HG03039 (cell line): ENCODE measurements at regions not wholly inside any gene's neighbourhood (a gene's known extent, or its start where the extent isn't known, plus 50 kb on each side); places are given as distances from the start of the nearest gene placed in this dataset.

Experiments used
- ATAC-seq: cut with Tn5 transposase; IDR thresholded peaks from one replicate; pipeline ENCODE4 v1.9.1; 2021; ENCODE audit warnings: mild to moderate bottlenecking, moderate library complexity; ENCODE audit not compliant: unreplicated experiment

DNA sequence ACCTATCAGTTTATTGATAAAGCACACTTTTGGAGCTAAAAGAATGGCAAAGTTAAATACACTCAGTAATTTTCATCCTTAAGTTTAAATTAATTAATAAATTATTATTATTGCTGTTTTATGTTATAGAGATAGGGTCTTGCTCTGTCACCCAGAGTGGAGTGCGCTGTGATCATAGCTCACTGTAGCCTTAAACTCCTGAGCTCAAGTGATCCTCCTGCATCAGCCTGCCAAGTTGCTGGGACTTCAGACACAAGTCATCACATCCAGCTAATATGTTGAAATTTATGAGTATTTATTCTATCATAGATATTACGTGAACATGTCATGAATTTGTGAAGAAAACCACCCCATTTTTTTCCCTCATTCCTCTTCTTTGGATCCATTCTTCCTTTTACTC lies 64.2 kb downstream of the GJA1 start:
- ATAC-seq, result no peak

DNA sequence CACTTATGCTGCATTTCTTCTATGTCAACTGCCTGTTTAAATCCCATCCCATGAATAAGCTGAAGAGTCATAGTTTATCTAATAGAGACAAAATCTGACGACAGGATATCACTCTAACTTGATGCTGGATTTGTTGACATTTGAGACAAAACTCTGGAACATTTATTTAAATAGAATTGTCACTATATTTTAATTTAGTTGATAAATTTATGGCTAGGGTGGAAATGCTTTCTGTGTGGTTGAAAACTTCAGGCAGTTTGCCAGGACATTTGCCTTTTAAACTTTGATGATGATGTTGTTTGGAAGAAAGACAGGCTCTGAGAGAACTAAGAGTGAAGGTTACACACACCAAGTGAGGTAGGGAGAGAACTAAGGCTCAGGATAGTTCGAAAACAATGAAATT lies 68.1 kb downstream of the GJA1 start:
- no peak for ATAC-seq

DNA sequence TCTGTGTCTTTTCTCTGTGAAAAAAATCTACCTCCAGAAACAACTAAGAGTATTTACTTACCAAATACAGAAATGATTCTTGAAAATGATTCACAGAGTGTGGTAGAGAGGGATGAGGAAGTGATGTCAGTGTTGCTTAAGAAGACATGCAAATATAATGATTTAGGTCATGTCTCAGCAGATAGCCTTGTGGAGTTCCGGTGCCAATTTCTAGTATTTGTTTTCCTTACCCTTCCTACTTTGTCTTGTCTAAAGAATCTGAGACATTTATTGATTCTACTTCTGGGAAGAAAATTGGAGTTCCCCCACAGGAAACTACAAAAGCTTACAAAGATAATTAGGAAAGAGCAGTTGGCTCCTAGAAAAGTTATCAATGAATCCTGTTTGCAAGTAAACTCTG lies 68.8 kb downstream of the GJA1 start:
- ATAC-seq, result no peak

DNA sequence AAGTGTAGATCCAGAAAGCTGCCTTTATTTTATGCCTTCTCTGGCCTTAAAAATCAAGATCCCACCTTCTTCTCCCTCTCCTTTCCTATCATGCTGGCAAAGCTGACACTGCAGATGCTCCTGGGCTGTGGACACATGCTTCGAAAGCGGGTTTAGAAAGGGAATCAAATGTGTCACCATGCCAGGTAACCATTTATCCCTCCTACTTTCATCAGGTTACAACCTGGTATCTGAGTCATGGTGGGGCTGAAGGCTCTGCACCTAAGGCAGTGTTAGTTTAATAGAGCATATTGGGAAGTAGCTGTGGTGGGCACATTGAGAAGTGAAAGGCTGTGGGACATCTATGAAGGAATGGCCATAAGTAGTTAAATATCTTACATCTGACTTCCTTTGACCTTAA lies 69.8 kb downstream of the GJA1 start:
- no peak for ATAC-seq

DNA sequence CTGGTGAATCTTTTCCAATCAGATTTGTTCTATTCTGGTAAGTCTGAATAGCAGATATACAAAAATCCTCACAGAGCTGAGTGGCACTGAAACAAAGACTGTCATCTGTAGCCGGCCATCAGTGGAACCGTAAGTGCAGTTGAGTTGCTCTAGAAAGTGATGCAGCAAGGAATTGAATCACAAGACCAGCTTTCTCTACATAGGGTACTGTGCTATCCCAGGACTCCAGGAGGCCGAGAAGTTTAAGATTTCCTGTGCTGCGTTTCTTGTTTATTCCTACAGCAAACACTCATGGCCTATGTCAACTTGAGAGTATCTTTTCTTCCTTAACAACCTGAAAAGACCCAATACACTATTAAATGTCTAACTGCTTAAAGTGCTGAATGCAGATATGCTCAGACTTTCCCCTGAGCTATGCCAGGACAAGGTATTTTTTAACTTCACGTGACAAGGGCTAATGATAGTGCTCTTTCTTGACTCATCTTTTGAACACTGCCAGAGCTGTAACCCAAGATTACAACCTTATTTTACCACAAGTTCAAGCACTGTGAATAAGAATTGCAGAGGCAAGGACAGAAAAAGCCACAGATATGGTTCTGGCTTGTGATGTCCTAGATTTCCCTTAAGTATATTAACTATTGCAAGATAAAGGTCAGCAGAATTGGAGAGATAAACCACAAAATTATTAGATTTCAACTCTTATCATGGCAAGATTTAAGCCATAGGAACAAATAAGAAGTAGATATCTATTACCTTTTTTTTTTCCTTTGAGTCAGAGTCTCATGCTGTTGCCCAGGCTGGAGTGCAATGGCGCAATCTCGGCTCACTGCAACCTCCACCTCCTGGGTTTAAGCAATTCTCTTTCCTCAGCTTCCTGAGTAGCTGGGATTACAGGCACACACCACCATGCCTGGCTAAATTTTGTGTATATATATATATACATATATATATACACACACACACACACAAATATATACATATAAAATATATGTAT lies 71.6 kb downstream of the GJA1 start:
- ATAC-seq, result no peak

DNA sequence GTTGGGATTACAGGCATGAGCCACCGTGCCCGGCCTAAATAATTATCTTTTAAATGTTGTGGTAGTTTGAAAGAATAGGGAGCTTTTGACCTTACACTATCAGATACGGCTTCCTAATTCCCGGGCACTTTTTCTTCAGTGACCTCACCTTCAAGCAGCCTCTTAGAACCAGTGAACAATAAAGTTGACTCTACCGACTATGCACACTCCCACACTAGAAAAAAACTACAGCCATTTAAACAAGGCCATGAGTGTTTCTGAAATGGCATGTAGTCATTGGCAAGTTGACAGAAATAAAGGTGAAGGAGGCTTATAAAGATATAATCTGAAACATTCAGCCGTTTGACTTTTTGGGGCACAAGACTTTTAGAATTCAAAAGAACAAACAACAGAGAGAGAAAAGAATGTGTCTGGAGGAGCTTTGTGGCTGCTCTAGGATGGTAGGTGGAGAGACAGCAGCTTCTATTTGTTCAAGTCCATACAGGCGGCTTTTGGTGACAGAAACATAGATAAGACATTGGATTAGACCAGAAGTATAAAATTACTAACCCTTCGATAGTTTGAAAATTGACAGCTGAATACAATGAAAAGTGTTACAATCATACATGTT lies 75.2 kb downstream of the GJA1 start:
- no peak for ATAC-seq

DNA sequence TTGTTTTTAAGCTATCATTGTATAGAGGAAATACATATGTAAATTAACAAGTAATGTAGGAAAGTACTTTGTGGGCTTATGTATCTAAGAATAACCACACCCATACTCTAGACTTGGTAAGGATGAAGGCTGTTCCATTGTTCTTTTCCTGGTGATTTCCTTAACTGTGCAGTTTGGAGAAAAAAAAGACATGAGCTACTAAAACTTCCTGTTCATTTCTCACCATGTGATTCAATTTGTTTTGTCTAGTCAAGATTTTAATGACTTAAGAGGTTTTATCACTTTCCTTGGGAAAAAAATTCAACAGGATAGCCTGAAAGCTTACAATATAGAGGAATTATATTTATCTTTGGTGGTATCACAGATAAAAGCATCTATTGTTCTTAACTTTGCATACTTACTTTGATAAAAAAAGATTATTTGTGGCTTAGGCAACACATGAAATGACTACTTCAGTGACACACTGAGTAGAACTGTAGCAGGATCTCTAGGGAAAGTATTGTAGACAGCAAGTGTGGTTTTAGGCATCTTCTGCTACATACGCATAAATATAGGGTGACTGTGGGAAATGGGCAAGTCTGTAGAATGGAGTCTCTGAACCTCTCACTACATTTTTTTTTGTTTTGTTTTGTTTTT lies 80.3 kb downstream of the GJA1 start:
- no peak for ATAC-seq

DNA sequence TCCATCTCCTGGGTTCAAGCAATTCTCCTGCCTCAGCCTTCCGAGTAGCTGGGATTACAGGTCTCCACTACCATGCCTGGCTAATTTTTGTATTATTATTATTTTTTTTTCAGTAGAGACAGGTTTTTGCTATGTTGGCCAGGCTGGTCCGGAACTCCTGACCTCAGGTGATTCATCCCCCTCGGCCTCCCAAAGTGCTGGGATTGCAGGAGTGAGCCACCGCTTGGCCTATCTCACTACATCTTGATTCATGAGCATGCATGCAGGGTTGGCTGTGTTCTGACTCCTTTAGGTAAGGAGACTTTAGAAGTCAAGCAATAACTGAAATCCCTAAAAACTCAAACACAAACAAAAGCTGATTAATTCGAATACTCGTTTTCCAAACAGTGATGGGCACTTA lies 80.9 kb downstream of the GJA1 start:
- ATAC-seq, result no peak

DNA sequence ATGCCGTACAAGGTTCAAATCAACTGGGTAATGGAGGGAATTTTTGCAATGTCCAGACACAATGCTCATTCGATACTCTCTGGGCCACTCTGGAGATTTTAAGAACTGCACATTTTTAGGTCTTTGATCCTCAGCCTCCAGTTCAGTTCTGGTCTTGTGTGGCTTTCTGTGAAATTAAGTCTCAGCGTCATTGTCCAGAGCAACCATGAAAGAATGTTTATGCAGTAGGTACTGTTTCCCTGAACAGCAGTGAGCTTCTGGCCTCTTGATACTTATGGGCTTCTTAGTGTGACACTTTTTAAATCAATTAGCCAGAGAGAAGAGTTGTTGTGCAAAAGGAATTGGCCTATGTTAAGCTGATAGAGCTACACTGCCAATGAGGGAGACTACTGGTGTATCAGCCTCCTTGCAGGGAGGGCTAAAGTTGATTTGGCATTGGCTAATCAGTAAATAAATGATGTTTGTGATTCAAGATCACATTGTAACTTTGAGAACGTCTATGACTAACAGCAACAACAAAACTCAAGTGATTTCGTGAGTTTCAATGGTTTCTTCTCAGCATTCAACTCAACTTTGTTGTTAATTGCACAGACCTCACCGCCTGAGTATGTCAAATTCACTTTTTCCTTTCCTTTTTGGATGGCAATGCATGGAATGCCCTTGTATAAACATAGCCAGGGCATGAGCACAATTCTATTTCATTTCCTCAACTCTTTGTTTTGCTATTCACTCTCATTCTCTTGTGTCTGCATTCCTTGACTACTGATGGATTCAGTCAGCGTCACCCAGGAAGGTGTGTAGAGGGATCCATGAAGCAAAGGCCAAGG lies 85.1 kb downstream of the GJA1 start:
- no peak for ATAC-seq

DNA sequence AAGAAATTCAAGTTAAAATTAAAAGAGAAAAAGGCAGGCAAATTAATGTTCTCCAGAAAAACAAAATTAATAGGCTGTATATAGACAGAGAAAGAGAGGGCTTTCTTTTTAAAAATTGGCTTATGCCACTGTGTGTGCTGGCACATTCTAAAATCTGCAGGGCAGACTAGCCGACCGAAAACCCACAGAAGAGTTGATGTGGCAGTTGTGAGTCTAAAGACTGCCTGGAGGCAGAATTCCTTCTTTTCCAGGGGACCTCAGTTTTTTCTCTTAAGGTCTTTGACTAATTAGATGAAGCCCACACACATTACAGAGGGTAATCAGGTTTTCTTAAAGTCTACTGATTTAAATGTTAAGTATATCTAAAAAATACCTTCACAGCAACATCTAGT lies 85.7 kb downstream of the GJA1 start:
- no peak for ATAC-seq

DNA sequence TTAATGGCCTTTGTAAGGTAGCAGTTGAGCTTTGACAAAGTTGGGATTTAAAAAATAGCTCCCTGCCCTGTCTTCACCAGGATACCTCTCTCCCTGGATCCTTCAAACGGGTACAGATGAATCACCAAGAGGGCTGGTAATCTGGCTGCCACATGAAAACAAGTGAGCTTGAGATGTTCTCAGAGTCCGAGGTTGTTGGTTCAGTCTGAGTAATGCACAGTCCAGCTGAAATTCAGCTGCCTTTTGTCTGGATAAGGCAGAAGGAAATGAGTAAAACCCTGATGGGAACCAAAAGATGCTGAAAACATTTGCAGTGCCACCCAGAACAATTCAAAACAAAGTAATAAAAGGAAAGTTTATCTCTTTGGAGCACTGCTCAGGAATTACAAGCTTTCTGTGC lies 86.8 kb downstream of the GJA1 start:
- no peak for ATAC-seq

DNA sequence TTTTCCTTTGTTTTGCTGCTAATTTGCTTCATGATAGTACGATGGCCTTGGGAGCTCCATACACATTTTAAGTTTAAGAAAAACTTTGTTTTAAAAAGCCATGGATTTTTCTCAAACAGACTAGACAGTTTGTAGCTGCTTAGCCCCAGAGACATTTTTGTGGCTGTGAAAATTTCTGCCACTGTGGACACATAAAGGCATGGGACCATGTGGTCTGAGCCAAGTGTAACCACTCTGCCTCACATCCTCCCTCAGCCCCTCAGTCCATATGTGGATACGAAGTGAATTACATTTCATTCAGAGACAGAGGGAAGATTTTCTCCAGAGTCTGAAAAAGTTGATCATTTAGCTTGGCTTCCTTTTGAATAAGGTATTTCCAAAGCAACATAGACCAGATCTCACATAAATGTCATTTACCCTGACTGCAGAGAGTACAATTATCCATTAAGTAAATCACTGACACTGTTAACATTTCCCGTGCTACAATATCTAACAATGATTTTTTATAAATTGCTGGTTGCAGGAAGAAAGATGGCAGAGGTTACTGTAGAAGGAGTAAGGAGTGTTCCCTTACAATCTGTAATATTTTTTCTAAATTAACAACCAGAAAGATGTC lies 87.4 kb downstream of the GJA1 start:
- ATAC-seq, result no peak

DNA sequence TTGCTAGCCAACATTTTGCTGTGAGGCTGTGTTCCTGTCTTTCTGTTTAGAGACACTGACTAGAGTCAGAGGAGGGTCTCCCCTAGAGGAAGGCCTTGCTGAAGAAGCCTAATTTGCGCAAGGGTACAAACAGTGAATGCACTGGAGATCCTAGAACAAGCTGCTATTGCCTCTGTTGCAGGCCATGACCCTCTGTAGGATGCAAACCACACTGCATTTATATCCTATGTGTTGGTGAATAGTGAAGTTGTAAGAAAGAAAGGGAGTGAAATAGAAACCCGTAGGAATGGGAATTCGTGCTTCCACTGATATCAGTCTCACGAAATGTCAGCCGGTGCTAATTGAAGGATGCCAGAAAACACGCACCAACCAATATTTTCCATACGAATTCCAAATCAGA lies 88.2 kb downstream of the GJA1 start:
- no peak for ATAC-seq

DNA sequence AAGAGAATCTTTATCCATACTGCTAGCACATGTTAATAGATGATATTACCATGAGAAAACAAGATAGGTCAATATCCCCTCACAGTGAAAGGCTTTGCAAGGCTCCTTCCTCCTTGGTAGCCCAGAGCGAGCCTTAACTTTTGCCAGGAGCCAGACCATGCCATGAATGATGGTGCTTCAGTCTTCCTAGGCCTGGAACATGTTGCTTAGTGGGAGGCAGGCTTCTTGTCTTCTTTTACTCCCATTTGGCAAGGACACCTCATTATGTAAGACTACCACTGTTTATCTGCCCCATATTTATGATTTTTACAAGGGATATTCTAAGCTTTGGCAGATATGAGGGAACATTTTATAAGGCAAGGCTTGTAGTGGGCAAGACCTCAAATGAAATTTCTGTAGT lies 90.8 kb downstream of the GJA1 start:
- ATAC-seq, result no peak

DNA sequence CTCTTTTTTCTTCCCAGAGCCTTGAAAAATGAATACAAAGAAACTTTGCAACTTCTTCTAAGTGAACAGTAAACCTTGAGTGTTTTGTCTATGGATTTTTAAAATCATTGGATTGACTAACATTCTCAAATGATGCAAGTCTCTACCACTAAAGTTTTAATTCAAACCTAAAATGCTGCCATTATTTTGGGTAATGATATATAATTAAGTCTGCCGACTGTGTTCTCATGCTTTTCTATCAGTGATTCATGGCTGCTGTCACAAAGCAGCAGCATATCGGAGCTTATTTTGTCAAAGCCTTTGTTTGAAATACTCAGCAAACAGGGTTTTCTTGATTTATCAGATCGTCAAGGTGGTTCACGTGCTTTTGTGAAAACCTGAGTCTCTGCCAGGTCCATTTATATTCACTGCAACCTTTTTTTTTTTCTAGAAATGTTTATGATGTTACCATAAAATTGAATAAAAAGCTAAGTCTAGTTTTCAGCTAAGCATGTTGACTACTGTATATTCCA lies 96.3 kb downstream of the GJA1 start:
- no peak for ATAC-seq

DNA sequence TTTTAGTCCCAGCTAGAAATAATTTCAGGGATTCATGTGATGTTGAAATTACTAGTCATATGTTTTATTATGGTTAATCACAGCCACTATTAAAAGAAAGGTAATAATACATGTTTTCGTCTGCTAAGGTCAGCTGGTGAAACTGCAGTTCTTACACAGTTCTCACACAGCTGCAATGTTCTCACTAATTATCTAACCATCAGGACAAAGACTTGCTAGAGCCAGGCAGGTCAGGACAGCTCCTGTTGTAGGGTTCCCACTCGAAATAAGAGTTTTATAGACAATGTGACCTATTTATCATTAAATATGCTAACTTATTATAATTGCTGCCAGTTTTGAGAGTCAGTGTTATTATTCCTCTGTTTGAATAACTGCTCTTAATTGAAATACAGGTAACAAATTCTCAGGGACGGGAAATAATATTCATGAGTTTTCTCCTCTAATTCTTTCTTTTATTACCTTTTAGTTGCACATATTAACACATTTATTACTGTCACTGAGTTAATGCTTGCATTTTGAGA lies 97.9 kb downstream of the GJA1 start:
- no peak for ATAC-seq

DNA sequence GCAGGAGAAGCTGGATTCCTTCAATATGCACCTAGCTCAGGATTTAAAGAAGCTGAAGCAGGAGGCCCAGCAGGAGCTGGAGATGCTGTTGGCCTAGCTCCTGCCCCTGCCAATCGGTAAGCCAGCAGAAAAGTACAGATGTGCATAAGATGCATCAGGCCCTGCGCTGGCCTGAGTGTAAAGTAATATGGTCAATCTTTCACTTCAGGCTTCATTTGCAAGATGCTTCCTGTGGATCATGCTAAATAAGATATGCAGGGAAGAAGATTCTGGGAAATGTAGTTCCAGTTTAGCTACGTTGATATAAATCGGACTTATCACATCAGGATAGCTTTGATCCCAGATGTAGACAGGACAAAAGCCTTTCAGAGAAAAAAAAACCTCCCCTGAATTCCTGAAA lies 100.3 kb downstream of the GJA1 start:
- ATAC-seq, result no peak

DNA sequence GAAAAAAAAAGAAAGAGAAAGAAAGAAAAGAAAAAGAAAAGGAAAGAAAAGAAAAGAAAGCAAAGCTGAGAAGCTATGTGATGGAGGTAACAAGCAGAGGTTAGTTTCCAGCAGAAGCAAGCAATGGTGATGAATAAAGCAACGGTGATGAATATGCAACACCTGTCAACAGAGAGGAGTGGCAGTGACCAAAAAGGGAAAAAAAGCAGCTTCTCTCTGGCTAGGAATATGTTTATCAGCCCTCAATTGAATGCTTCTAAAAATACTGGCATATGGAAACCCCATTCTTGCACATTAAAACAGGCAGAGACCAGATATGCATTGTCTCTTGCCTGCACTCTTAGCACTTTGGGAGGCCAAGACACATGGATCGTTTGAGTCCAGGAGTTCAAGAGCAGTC lies 100.9 kb downstream of the GJA1 start:
- no peak for ATAC-seq

DNA sequence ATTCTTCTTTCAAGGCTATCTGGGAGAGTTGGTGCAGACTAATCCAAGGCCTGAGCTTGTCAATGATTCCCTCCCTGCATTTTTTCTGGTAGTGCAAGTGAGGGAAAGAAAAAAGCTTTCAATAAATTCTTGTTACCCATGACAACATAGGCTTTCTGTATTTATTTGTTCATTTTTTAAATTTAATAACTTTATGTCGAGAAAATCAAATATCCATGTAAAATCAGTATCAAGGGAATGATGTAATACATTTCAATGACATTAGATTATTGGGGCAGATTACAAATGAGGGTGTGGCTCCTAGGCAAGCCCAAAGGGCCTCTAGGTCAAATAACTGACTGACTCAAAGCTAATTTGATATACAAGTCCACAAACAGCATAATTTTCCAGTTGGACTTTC lies 104.0 kb downstream of the GJA1 start:
- ATAC-seq, result no peak

DNA sequence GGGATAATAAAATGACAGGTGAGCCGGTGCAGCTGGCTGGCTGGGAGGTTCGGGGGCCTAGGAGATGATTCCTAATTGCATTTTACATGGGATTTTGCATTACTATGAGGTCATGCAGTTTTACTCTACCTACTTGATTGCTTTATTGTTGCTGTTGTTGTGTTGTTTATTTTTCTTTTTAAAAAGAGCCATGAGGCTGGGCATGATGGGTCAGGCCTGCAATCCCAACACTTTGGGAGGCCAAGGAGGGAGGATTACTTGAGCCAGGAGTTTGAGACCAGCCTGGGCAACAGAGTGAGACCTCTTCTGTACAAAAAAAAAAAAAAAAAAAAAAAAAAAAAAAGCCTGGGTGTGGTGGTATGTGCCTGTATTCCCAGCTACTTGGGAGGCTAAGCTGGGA lies 104.8 kb downstream of the GJA1 start:
- ATAC-seq, result no peak
